GM19239 (cell line): ENCODE measurements at regions not wholly inside any gene's neighbourhood (a gene's known extent, or its start where the extent isn't known, plus 50 kb on each side); places are given as distances from the start of the nearest gene placed in this dataset.
"Not testable (repeated sequence)": the region's sequence is repeated elsewhere in the genome, so short reads cannot be mapped to it uniquely, and the experiment has no call there.

Experiments
- DNase-seq: peaks from one replicate; pipeline ENCODE4 v3.0.0; 2011; ENCODE audit warnings: low spot score; ENCODE audit not compliant: insufficient read length
- FAIRE-seq: peaks from 2 replicates; lab custom pipeline; 2011; peaks lifted over from hg19 to GRCh38; lab: Jason Lieb, UNC

- FAIRE-seq: no peak
- no peak for DNase-seq
Measured at GRCh38 chr13:88162076-88162702, 491.0 kb downstream of the SLITRK5 start.

- no peak for FAIRE-seq
- no peak for DNase-seq
Measured at GRCh38 chr13:88176231-88176630, 505.1 kb downstream of the SLITRK5 start.

GRCh38 chr13:88183440-88183839 lies 512.3 kb downstream of the SLITRK5 start:
- FAIRE-seq (no peak), DNase-seq (no peak)

GRCh38 chr13:88188986-88189385 lies 517.8 kb downstream of the SLITRK5 start:
- DNase-seq: no peak
- no peak for FAIRE-seq

- DNase-seq: no peak
- FAIRE-seq: no peak
Measured at GRCh38 chr13:88189728-88190127, 518.6 kb downstream of the SLITRK5 start.

DNA sequence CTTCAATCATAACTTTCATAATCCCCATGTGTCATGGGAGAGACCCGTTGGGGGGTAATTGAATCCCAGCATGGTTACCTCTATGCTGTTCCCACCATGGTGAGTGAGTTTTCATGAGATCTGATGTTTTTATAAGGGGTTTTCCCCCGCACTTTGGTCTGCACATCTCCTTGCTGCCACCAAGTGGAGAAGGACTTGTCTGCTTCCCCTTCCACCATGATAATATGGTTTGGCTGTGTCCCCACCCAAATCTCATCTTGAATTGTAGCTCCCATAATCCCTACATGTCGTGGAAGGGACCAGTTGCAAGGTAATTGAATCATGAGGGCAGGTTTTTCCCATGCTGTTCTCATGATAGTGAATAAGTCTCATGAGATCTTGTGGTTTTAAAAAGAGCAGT lies 524.9 kb downstream of the SLITRK5 start:
- FAIRE-seq (no peak), DNase-seq (no peak)

DNA sequence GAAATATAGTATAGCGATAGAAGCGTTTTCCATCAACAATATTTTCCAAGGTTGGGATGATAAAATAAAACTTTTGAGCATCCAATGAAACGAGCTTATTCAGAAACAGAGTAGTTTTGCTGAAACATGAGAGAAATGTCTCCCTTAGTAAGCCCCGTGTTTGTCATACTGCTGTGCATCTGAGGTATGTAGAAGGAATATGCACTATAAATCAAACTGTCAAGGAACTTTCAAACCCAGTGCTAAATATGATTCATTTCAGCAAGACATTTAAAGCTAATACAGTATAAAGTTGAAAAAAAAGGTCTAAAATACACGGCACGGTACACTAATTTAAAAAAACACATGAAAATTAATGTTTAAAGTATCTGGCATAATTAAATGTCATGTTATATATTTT lies 546.2 kb downstream of the SLITRK5 start:
- DNase-seq (no peak), FAIRE-seq (peak; percentile 21)

DNA sequence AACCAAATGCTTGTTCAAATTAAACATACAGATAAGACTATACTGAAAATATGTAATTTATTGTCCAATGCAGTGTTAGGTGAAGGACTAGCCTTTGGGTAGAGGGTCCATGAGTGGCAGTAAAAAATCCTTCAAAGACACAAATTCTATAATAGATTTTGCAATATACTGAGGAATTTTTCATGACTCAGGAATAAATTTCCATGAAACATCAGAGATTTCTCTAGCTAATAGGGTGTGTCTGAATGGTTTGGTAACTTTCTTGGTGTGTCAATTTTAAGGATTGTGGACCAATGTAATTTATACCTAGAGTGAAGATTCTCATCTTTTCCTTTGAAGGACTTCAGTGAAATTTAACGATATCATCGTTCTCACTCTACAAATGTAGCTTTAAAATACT lies 546.7 kb downstream of the SLITRK5 start:
- no peak for DNase-seq
- FAIRE-seq: no peak

GRCh38 chr13:88223958-88224357 lies 552.8 kb downstream of the SLITRK5 start:
- DNase-seq: no peak
- FAIRE-seq: no peak

DNA sequence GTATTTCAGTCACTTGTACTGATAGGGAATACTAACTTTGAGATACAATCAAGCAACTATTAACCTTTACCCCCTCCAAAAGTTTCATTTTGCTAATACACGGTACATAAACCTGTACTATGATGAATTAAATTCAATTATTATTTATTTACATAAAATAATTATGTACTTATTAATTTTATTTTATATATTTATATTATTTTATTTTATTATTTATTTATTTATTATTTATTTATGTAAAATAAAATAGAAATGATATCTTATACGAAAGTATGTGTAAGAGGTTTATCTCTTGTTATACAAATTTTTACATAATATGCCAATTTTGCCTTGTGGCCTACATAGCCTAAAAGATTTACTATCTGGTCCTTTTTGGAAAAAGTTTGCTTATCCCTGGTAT lies 564.3 kb downstream of the SLITRK5 start:
- DNase-seq (no peak), FAIRE-seq (no peak)

DNA sequence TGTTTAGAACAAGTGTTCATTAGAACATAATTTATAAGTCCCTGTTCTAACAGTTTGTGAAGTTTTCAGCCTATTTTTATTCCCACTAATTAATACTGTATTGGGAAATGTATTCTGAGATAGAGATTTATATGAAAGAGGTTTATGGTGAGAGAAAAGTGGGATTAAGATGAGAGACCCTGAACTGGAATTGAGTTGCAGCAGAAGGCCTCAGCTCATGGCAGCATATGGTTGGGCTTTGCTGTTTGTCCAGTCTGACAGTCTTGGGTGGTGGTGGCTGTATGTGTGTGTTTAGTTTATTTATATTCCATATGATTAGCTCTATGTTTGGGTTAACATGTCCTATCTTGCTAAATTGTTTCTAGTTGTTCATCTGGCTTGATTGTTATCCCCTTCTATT lies 575.1 kb downstream of the SLITRK5 start:
- FAIRE-seq (no peak), DNase-seq (no peak)

DNA sequence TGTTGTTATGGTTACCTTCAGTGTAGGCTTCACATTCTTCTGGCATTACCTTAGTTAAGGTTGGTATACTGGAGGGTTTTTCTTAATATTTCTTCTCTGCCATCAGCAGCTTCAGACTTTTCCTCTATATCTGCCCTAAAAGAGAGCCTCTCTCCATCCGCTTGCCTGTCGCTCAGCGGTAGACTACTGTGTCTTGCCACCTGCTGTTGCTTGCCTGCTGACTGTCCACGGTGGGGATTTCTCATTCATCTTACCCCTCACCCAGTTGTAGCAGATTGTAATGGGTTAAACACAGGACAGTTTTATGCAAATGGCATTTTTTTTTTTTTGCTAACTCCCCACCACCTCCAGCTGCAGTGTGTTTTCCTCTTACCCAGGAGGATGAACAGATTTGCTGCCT lies 577.2 kb downstream of the SLITRK5 start:
- DNase-seq: no peak
- no peak for FAIRE-seq

DNA sequence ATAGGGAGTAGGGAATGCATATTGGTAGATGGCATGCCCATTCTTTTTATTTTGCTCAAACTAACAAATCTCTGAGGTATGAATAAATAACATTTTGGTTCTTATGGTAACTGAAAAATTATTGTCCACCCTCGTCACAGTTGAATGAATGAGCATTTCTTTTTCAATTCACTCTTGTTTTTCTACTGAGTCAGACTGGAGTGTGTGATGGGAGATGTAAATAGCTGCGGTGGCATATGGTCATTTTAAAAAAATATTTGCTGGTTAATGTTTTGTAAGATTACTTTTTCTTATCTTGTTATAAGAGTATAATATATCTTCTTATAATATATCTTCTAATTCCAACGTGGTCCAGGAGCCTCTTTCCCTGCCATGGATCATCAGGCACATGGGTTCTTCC lies 586.5 kb downstream of the SLITRK5 start:
- DNase-seq (no peak), FAIRE-seq (no peak)

- FAIRE-seq: no peak
- no peak for DNase-seq
Measured at GRCh38 chr13:88263808-88264207, 592.6 kb downstream of the SLITRK5 start.

- DNase-seq (no peak), FAIRE-seq (no peak)
Measured at GRCh38 chr13:88281841-88282240, 610.7 kb downstream of the SLITRK5 start.

DNA sequence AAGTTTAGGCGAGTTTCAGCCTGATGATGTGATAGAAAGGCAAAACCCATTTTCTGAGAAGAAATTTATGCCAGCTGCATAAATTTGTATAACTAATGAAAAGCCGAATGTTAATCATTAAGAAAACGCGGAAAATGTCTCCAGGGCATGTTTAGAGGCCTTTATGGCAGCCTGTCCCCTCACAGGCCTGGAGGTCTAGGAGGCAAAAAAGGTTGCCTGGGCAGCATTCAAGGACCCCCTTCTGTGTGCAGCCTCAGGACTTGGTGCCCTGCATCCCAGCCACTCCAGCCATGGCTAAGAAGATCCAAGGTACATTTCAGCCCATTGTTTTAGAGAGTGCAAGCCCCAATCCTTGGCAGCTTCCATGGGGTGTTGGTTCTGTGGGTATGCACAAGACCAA lies 614.2 kb downstream of the SLITRK5 start:
- DNase-seq (no peak), FAIRE-seq (no peak)

DNA sequence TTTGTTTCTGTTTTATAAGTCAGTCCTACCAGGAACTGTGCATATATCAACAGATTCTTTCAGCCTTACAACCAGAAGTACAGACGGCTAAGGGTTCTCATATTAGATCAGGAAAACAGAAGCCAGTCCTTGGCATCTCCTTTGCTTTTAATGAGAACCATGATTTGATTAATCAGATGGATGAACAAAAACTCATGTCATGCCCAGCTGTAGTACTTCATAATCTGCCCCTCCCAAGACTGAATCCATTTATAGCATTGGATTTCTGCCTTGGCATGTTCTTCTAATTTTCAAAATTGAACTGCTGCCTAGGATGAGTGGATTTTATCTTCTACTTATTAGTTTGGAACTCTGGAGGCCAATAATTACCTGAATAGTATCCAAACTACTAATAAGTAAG lies 617.2 kb downstream of the SLITRK5 start:
- no peak for FAIRE-seq

GRCh38 chr13:88291731-88292130 lies 620.6 kb downstream of the SLITRK5 start:
- not testable (repeated sequence) for DNase-seq, FAIRE-seq

More for the DNA sequence above, 617.2 kb downstream of the SLITRK5 start:
- no peak for DNase-seq

- no peak for FAIRE-seq
Measured at GRCh38 chr13:88294368-88294767, 623.2 kb downstream of the SLITRK5 start.

GRCh38 chr13:88303157-88303556 lies 632.0 kb downstream of the SLITRK5 start:
- no peak for DNase-seq
- no peak for FAIRE-seq

More at GRCh38 chr13:88294368-88294767, 623.2 kb downstream of the SLITRK5 start:
- DNase-seq: no peak

- FAIRE-seq: no peak
- DNase-seq: no peak
Measured at GRCh38 chr13:88303605-88304004, 632.4 kb downstream of the SLITRK5 start.

- DNase-seq (no peak), FAIRE-seq (no peak)
Measured at GRCh38 chr13:88314496-88314895, 643.3 kb downstream of the SLITRK5 start.

DNA sequence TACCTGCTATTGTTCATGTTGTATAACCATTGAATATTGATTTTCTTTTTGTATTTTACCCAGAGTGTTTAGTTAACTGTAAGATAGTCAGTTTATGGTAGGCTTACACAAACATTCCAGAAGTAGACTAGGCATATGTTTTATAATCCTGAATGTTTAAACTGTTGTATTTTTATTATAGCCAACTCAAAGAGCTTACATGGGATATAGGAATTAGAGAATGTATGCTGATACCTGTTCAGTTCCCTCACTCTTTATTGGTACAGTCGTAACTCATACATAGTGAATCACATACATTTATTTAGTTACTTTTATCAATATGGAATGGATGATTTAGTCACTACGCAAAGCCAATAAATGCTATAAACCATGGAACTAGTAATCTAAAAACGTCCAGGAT lies 657.9 kb downstream of the SLITRK5 start:
- no peak for FAIRE-seq

More for the DNA sequence above, 657.9 kb downstream of the SLITRK5 start:
- no peak for DNase-seq
